HG02943 (cell line): ENCODE measurements at regions not wholly inside any gene's neighbourhood (a gene's known extent, or its start where the extent isn't known, plus 50 kb on each side); places are given as distances from the start of the nearest gene placed in this dataset.
"Not testable (repeated sequence)": the region's sequence is repeated elsewhere in the genome, so short reads cannot be mapped to it uniquely, and the experiment has no call there.

Experiments
- ATAC-seq: cut with Tn5 transposase; IDR thresholded peaks from one replicate; pipeline ENCODE4 v1.9.1; 2021; ENCODE audit warnings: mild to moderate bottlenecking, low read depth, moderate library complexity; ENCODE audit not compliant: unreplicated experiment

DNA sequence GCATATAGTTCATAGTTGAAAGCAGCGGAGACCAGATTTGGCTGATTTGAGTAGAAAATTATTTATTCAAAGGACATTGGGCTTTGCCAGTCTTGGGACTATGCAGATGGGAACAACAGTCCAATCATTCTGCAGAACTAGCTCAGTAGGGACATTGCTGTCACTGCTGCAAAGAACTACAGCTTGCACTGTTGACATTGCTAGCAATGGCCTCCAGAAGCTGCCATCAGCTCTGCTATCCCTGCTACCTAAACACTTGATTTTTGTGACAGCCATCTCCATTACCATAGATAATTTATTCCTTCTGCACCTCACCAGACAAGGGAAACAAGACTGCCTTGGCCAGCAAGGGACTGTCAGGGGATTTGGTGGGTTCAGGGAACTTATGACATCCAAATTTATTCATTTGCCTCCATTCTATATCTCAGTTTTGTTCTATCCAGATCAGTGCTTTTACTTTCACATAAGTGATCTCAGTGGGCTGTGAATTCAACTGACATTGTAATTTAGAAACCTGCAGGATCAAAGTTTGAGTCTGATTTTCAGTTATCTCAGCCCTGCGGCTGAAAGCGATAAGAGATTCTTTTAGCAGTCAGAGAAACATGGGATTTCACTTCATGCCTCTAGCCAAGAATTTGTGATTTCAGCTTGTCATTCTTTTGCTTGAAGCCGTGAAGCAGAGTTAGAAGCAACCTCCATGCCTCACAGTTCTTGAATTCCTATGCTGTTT is 136.7 kb upstream of the FBXO33 start:
- no peak for ATAC-seq

DNA sequence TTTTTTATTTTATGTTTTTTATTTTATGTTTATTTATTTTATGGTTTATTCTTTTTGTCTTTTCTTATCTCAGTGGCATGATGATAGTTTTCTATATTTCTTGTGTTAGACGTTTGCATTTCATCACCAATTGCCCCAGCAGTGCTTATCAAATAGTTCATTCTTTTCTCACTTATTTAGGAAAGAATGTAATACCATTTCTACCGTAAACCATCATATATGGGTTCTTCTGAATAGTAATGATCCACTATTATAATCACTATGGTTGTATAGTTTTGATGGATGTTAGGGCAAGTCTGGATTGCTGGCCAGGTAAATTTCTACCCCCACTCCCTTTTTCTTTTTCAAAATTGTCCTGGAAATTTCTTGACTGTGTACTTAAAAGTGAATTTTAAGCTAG is 134.6 kb upstream of the FBXO33 start:
- ATAC-seq, result no peak

DNA sequence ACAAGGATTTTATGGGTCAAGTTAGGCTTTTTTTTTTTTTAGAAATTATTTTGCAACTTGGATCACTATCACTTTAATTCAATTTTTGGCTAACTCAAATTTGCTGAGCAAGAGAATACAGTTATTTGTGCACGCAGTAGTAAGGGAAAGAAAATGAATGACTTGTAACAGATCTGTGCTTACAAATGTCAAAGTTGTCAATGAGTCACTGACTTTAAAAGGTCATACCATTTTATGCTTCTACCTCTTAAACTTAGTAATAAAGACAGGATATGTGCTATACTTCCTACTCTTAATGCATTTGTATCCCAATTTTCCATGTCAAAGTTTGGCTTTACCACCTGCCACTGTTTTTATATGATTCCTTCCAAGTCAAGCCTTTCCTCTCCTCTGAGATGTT is 131.1 kb upstream of the FBXO33 start:
- no peak for ATAC-seq

DNA sequence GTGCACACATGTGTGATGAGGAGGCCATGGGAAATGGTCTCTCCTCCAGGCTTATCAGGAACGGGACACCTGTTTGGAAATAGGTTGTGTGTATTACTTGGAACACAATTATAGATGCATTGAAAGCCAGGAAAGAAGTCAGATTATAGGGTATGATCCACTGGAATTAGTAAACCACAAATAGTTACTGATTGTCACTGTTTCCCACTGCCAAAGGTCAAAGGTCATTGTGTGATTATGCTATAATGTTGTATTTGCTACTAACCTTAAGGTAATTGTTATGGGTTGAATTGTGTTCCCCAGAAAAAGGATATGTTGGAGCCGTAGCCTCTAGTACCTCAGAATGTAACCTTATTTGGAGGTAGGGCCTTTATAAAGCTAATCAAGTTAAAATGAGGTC is 129.9 kb upstream of the FBXO33 start:
- no peak for ATAC-seq

DNA sequence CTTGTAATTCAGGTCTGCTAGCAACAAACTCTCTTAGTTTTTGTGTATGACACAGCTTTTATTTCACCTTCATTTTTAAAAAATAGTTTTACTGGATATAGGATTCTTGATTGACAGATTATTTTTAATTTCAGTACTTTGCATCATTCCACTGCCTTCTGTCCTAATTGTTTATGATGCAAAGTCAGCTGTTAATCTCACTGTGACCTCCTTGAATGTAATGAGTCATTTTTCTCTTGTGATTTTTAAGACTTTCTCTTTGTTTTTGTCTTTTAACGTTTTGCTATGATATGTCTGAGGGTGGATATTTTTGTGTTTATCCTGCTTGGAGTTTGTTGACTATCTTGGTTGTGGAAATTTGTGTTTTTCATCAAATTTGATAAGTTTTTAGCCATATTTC is 126.3 kb upstream of the FBXO33 start:
- no peak for ATAC-seq

DNA sequence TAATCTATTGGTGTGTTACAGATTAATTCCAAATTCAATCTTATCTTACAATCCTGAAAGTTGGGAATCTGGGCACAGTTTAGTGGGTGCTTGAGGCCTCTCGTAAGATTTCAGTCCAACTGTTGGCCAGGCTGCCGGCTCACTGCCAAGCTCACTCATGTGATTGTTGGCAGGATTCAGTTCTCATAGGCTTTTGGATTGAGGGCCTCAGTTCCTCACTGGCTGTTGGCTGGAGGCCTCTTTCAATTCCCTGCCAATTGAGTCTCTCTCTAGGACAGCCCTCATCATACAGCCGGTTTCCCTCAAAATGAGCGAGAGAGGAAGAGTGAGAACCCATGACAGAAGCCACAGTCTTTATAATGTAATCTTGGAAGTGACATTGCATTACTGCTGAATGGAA is 123.5 kb upstream of the FBXO33 start:
- no peak for ATAC-seq

DNA sequence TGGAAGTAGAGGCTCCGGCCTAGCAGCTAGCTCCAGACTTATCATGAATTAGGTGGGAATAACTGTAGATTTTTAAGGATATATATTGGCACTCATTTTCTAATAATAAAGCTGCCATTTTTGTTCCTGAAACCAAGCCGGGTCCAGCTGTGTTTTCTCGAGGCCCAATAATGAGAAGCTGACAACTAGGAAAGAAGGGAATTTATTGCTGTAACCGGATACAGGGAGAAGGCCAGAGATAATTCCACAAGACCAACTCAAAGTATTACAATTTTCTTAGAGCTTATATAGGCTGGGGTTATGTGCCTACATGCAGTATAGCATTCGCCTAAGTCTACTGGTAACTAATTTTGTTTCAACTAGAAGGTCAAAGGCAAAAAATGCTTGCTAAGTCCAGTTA is 122.3 kb upstream of the FBXO33 start:
- ATAC-seq, result no peak

DNA sequence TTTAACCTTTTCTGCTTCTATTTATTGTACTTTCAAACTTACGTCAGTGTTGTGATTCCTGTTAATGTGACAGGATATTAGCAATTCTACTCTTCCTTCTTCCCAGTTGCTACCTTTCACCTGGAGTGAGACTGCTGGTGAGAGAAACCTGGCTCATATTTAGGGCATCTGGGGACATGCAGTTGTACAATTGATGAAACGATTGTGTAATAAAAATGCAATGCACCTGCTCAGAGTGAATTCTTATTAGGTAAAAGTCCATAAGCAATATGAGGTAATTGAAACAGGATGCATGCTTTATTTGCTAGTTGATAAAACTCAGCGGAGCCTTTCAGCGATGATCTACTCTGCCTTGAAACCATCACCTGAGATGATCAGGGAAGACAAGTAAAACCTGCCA is 116.1 kb upstream of the FBXO33 start:
- no peak for ATAC-seq

DNA sequence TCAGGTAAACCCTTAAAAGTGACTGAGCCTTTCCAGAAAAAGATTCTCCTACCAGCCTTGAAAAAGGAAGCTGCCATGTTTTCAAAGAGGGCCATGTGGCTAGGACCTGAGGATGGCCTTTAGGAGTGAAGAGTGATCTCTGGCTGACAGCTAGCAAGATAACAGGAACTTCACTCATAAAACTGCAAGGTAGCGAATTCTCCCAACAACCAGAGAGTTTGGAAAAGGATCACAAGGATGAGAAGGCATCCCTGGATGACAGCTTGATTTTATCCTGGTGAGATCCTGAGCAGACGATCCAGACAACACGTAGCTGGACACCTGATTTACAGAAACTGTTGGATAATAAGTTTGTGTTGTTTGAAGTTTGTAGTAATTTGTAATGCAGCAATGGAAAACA is 115.6 kb upstream of the FBXO33 start:
- no peak for ATAC-seq

DNA sequence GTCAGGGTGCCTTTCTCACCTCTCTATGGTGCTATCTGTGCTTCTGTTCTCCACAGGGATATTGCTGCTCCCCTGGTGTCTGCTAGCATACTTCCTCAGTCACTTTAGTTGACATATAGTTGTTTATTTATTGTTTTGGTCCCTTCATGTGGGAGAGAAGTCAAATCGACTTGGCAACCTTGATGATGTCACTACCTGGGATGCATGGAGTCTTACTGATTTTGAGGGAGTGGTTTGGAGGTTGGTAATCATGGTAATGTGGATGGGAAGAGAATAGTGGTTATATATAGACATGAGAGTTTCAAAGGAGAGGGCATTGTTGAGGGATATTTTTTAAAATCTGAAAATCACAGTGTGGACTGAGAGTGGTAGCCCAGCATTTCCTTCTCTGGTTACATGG is 73.6 kb upstream of the FBXO33 start:
- ATAC-seq, result no peak

DNA sequence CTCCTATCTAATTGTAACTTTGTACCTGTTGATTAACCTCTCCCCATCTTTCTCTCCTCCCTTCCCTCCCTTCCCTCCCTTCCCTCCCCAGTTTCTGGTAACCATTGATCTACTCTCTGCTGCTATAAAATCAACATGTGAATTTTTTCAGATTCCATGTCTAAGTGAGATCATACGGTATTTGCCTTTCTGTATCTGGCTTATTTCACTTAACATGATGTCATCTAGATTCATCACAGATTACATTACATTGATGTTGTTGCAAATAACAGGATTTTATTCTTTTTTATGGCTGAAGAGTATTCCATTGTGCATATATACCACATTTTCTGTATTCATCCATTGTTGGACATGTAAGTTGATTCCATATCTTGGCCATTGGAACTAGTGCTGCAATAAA is 68.0 kb upstream of the FBXO33 start:
- no peak for ATAC-seq

DNA sequence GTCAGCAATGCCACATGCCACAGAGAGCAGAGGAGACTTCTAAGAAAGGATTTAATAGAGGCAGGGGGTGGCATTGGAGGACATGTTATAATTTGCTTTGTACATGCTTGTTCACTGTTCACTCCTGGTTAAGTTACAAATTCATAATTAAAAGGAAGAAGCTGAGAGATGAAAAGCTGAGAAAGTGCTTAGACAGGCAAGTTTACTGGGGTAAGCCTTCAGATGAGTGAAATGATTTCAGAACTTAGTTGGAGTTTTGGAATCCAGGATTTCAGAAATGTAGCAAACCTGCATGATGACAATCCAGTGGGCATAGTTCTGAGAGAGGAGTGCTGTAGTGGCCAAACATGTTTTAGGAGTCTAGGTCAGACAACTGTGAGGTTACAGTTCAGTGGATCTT is 67.3 kb upstream of the FBXO33 start:
- no peak for ATAC-seq

DNA sequence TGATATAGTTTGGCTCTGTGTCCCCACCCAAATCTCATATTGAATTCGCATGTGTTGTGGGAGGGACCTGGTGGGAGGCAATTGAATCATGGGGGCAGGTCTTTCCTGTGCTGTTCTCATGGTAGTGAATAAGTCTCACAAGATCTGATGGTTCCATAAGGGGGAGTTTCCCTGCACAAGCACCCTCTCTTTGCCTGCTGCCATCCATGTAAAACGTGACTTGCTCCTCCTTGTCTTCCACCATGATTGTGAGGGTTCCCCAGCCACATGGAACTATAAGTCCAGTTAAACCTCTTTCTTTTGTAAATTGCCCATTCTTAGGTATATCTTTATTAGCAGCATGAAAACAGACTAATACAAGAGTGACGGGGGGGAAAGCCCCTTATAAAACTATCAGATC is 65.4 kb upstream of the FBXO33 start:
- not testable (repeated sequence) for ATAC-seq

DNA sequence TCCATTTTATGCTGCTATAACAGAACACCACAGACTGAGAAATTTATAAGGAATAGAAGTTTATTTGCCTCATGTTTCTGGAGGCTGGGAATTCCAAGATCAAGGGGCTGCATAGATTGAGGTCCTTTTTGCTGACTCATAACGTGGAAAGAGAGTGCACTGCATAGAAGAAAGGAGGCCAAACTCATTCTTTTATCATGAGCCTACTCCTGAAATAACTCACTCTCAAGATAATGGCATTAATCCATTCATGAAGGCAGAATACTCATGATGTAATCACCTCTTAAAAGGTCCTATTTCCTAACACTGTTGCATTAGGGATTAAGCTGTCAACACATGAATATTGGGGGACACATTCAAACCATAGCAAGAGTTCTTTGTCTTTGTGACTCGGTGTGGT is 60.0 kb upstream of the FBXO33 start:
- no peak for ATAC-seq

DNA sequence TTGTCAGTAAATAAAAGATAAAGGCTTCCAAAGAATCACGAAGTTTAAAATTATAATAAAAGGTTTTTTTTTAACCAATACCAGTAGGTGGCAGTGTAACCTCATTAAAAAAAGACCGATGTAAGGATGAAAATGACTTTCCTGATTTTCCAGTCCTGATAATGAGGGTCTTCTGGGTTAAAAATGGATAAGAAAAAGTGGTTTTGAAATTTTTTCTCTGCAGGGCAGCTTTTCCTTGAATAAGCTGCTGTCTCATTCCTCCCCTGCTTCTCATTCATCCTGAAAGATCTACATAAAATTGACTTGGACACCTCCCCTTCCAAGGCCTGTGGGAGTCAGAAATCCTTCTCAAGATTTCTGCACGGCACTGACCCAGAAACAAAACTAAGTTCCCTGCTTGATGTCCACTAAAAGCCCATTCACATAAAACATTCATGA is 58.9 kb upstream of the FBXO33 start:
- ATAC-seq, result no peak

DNA sequence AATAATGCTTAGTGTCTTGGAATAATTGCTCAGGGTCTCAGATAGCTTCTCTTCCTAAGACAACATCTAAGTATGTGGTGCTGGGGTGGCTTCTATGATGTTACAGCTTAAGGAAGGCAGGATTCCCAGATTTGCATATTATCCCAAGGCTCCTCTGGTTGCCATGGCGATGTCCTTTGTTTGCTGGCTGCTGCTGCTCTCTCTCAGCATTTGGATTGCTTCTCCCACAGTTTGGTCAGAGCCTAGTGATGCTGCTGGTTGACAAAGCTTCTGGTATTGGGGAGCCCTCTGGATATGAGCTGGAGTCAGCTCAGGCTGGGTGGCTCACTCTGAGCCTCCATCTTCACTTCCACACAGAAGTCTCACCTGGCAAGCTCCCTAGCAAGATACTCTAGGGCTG is 56.4 kb upstream of the FBXO33 start:
- no peak for ATAC-seq

DNA sequence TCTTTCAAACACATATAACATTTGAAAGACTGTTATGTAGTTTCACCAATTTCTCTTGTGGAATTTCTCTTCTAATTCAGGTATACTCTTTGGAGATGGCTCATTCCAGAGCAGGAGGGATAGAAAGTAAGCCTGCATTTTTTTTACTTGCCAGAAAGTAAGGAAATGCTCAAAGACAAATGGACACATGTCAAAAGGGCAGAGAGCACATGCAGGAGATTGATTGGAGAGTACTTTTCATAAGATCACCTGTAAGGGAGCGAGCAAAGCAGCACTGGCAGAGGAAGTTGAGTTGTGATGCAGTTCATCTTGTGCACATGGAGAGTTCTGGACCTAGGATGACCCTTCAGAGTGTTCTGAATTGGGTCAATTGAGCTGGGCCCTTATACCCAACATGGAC is 51.4 kb upstream of the FBXO33 start:
- ATAC-seq, result no peak
